22Rv1 (cell line): ENCODE measurements at regions not wholly inside any gene's neighbourhood (a gene's known extent, or its start where the extent isn't known, plus 50 kb on each side); places are given as distances from the start of the nearest gene placed in this dataset.

Experiments used
- H3K27ac ChIP-seq: fragments of 450-650 bp; 2 replicates; pipeline ENCODE4 v1.5.1; 2017
- ZFX ChIP-seq: fragments of 450-650 bp; IDR thresholded peaks from 2 replicates; pipeline ENCODE4 v1.6.1; 2017; ENCODE audit warnings: antibody characterized with exemption, borderline replicate concordance
- TF ChIP-seq, protein P1 (sequence below): fragments of 450-650 bp; IDR thresholded peaks from 2 replicates; pipeline ENCODE4 v1.5.1; 2017; ENCODE audit warnings: mild to moderate bottlenecking

DNA sequence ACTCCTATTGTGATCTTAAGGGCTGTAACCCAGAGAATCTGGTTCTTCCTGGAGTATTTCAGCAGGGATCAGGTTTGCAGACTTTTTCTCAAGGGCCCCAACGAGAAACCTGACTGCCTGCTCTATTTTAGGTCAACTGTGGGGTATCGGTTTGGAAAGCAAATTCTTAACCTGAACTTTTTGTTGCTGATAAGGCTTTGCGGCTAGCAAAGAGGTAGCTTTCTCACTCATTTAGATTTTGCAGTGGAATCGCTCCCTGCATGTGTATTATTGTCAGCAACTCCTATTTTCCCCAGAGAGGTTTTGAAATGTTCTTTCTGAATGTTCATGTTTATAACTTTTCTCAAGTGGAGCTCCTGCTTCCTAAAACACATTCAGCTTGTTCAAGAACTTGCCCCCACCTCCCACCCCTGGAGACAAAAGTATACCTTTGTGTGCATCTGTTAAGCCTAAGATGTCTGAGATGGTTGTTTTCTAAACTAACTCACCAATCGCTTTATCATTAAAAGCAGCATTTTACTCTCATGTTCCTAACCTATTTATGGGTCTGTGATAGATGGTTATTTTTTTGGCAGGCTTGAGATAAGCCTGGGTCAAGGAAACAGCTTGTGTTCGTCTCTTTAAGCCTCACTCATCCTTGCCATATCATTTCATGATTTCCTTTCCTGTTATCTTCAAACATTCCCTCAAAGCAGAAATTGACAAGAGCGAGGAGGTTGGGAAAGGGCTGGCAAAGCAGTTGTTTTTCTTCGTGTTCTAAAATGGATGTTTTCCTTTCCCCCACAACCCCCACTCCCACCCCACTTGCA lies 129.8 kb downstream of the BAMBI start:
- TF ChIP-seq ZFX = no peak
- TF ChIP-seq, protein P1, sequence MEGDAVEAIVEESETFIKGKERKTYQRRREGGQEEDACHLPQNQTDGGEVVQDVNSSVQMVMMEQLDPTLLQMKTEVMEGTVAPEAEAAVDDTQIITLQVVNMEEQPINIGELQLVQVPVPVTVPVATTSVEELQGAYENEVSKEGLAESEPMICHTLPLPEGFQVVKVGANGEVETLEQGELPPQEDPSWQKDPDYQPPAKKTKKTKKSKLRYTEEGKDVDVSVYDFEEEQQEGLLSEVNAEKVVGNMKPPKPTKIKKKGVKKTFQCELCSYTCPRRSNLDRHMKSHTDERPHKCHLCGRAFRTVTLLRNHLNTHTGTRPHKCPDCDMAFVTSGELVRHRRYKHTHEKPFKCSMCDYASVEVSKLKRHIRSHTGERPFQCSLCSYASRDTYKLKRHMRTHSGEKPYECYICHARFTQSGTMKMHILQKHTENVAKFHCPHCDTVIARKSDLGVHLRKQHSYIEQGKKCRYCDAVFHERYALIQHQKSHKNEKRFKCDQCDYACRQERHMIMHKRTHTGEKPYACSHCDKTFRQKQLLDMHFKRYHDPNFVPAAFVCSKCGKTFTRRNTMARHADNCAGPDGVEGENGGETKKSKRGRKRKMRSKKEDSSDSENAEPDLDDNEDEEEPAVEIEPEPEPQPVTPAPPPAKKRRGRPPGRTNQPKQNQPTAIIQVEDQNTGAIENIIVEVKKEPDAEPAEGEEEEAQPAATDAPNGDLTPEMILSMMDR = no peak
- no peak overlapping the region for H3K27ac ChIP-seq

DNA sequence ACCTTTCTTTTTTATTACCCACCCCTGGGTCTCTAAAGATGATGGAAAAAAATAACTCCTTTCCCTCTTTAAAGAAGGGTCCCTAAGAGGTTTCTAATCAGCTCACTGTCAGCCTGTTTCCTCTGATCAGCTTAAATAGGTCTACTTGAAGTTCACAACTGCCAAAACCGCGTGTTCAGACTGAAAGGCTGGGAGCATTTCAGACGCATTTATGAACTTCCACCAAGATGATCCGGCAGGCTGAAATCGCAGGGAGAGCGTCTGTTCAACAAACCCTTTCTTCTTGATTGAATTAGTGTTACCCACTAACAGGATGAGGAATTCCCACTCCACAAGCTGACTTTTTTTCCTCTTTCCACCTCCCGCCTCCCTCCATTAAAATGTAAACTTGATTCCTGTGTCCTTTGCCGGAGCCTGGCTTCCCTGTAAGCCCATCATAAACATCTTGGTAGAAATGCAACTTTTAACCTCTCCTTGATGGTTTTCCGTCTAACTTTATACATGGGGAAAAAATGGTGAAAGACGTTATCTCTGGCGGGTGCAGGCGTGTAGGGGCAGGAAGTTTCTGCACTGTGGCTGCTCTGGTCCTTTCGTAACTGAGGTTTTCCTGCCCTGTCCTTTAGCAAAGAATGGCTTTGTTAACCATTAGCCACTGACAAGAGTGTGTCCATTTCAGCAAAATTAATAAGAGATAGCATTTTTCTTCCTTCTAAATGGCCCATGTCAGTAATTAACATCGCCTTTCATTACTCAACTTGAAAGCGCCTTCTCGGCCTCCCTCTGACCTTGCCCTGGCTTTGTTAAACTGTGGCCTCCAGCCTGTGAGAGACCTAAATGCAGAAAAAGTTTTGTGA lies 130.7 kb downstream of the BAMBI start:
- no peak overlapping the region for H3K27ac ChIP-seq

DNA sequence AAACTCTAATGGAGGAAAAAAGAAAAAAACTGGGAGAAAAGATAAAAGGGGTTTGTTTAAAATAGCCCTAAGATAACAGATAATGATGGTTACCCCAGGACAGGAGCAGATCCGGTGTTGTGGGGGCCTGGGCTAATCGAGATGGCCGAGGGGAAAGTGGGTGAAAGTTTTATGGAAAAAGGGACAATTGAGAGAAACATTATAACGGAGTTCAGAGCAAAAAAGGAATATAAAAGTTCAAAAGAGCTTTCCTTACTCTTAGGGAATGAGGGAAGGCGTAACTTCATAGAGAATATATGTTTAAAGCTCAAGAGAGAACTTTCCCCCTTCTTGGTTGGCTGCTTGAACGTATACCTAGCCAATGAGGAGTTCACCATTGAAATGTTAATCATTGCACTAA lies 131.4 kb downstream of the BAMBI start:
- TF ChIP-seq, protein P1 = no peak
- TF ChIP-seq ZFX = no peak
- no peak overlapping the region for H3K27ac ChIP-seq

More for the DNA sequence above, 130.7 kb downstream of the BAMBI start:
- TF ChIP-seq, protein P1 = no peak
- no peak for TF ChIP-seq ZFX

DNA sequence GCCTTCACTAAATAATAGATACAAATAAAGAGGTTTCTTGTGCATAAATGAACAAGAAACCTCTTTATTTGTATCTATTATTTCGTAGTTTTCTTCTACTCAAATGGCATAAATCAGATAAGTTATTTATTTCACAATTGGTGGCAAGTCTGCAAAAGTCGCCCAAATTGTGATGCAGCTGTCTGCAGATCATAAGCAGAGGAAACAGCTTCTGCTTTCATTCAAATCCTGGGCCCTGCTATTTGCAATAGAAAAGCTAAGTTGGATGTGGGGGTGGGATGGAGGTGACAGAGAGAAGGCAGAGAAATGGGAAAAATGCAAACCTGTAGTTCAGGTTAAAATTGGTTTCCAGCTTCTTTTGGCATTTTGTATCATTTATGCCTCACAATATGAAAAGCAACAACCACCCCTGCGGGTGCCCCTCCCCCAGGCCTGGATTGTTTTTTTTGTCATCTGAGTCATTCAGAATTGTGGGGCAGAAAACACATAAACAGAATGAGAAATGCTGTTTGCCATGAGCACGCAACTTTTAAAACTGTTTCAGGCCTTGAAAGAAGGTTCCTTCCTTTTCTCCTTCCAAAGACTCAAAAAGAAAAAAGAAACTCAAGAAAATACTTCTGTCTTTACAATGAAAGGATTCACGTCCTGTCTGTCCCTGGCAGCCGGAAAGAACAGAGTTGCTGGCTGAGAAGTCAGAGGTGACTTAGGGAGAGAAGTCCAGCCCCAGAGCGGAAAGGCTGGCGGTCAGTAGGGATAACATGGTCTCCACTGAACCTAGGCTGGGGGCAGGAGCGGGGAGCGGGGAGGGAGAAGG lies 132.9 kb downstream of the BAMBI start:
- H3K27ac ChIP-seq = no peak overlapping the region
- no peak for TF ChIP-seq ZFX
- TF ChIP-seq, protein P1 = no peak

DNA sequence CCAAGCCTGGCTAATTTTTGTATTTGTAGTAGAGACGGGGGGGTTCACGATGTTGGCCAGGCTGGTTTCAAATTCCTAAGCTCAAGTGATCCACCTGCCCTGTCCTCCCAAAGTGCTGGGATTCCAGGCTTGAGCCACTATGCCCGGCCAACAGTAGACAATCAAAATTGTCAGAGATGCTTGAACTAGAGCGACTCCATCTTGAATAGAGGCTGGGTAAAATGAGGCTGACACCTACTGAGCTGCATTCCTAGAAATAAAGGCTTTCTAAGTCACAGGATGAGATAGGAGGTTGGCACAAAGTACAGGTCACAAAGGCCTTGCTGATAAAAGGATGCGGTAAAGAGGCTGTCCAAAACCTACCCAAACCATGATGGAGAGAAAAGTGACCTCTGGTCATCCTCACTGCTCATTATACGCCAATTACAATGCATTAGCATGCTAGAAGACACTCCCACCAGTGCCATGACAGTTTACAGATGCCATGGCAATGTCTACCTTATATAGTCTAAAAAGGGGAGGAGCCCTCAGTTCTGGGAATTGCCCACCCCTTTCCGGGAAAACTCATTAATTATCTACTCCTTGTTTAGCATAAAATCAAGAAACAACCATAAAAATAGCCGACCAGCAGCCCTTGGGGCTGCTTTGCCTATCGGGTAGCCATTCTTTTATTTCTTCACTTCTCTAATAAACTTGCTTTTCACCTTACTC lies 134.5 kb downstream of the BAMBI start:
- H3K27ac ChIP-seq = no peak overlapping the region
- TF ChIP-seq, protein P1 = no peak
- TF ChIP-seq ZFX = no peak
